Myocyte (in vitro differentiated cells): ENCODE measurements at regions not wholly inside any gene's neighbourhood (a gene's known extent, or its start where the extent isn't known, plus 50 kb on each side); places are given as distances from the start of the nearest gene placed in this dataset.

Experiments
- DNase-seq: peaks from one replicate; pipeline ENCODE4 v3.0.0-alpha.2; 2012; ENCODE audit warnings: low read depth

- no peak for DNase-seq
These were observed 93.4 kb upstream of the BACE2 start for GRCh38 chr21:41074396-41075184.

GRCh38 chr21:41075656-41076055, 92.3 kb upstream of the BACE2 start:
- DNase-seq = no peak

- DNase-seq = no peak
These were observed 91.9 kb upstream of the BACE2 start for GRCh38 chr21:41076064-41076463.

- no peak for DNase-seq
These were observed 88.8 kb upstream of the BACE2 start for GRCh38 chr21:41079159-41079558.

GRCh38 chr21:41080485-41081121, 87.4 kb upstream of the BACE2 start:
- no peak for DNase-seq

GRCh38 chr21:41086569-41086968, 81.4 kb upstream of the BACE2 start:
- no peak for DNase-seq

GRCh38 chr21:41090981-41091380, 77.0 kb upstream of the BACE2 start:
- DNase-seq = no peak

GRCh38 chr21:41091616-41092015, 76.3 kb upstream of the BACE2 start:
- DNase-seq = no peak

GRCh38 chr21:41092312-41092711, 75.6 kb upstream of the BACE2 start:
- no peak for DNase-seq

GRCh38 chr21:41095983-41096382, 72.0 kb upstream of the BACE2 start:
- no peak for DNase-seq

GRCh38 chr21:41098076-41098475, 69.9 kb upstream of the BACE2 start:
- no peak for DNase-seq

GRCh38 chr21:41098481-41099042, 69.4 kb upstream of the BACE2 start:
- no peak for DNase-seq

GRCh38 chr21:41100826-41101550, 67.0 kb upstream of the BACE2 start:
- no peak for DNase-seq

- no peak for DNase-seq
These were observed 65.7 kb upstream of the BACE2 start for GRCh38 chr21:41102281-41102680.

GRCh38 chr21:41107602-41108001, 60.4 kb upstream of the BACE2 start:
- no peak for DNase-seq

- DNase-seq = no peak
These were observed 59.0 kb upstream of the BACE2 start for GRCh38 chr21:41108668-41109585.

GRCh38 chr21:41110161-41110560, 57.8 kb upstream of the BACE2 start:
- DNase-seq = no peak

- DNase-seq = no peak
These were observed 57.3 kb upstream of the BACE2 start for GRCh38 chr21:41110664-41111063.

GRCh38 chr21:41111681-41112080, 56.3 kb upstream of the BACE2 start:
- no peak for DNase-seq

- DNase-seq = peak; percentile 74
These were observed 54.9 kb upstream of the BACE2 start for GRCh38 chr21:41112740-41113692.
